H9 (cell line): ENCODE measurements at regions not wholly inside any gene's neighbourhood (a gene's known extent, or its start where the extent isn't known, plus 50 kb on each side); places are given as distances from the start of the nearest gene placed in this dataset.

ENCODE experiments used
- DNase-seq: peaks from one replicate; pipeline ENCODE4 v3.0.0-alpha.2; 2017
- H2AFZ ChIP-seq: one replicate; pipeline ENCODE4 v1.6.1; 2013; ENCODE audit warnings: mild to moderate bottlenecking, low read length, control low read depth, moderate library complexity
- H2AK5ac ChIP-seq: 2 replicates; pipeline ENCODE4 v1.6.1; 2013; ENCODE audit warnings: low read length, control low read depth, mixed read lengths; ENCODE audit not compliant: insufficient read length
- H2BK120ac ChIP-seq: one replicate; pipeline ENCODE4 v1.6.1; 2013; ENCODE audit warnings: low read depth, mild to moderate bottlenecking, low read length, control low read depth, inconsistent platforms; ENCODE audit not compliant: poor library complexity, severe bottlenecking
- H2BK12ac ChIP-seq: 2 replicates; pipeline ENCODE4 v1.6.1; 2013; ENCODE audit warnings: low read length, control low read depth, mixed read lengths, low read depth; ENCODE audit not compliant: insufficient read length
- H2BK15ac ChIP-seq: 2 replicates; pipeline ENCODE4 v1.6.1; 2013; ENCODE audit warnings: low read depth, low read length, control low read depth
- H2BK20ac ChIP-seq: one replicate; pipeline ENCODE4 v1.6.1; 2013; ENCODE audit warnings: low read depth, mild to moderate bottlenecking, low read length, control low read depth, inconsistent platforms; ENCODE audit not compliant: poor library complexity, severe bottlenecking
- H2BK5ac ChIP-seq: 2 replicates; pipeline ENCODE4 v1.6.1; 2013; ENCODE audit warnings: low read length, control low read depth, mixed read lengths; ENCODE audit not compliant: insufficient read length
- H3K14ac ChIP-seq: 2 replicates; pipeline ENCODE4 v1.6.1; 2013; ENCODE audit warnings: low read length, control low read depth; ENCODE audit not compliant: insufficient read depth
- H3K18ac ChIP-seq: 2 replicates; pipeline ENCODE4 v1.6.1; 2013; ENCODE audit warnings: low read depth, mild to moderate bottlenecking, mixed read lengths, low read length, control low read depth; ENCODE audit not compliant: insufficient read length
- H3K23ac ChIP-seq: 2 replicates; pipeline ENCODE4 v1.6.1; 2013; ENCODE audit warnings: low read length, control low read depth, mixed read lengths, low read depth; ENCODE audit not compliant: insufficient read length
- H3K23me2 ChIP-seq: 2 replicates; pipeline ENCODE4 v1.6.1; 2013; ENCODE audit warnings: low read depth, mild to moderate bottlenecking, mixed read lengths, low read length, control low read depth; ENCODE audit not compliant: insufficient read length, poor library complexity, severe bottlenecking
- H3K27ac ChIP-seq: 2 replicates; pipeline ENCODE4 v1.5.1; 2013; ENCODE audit warnings: low read length, control low read depth, mixed read lengths, low read depth; ENCODE audit not compliant: insufficient read length
- H3K27me3 ChIP-seq: 2 replicates; pipeline ENCODE4 v1.6.1; 2013; ENCODE audit warnings: low read length, control low read depth, inconsistent platforms; ENCODE audit not compliant: insufficient read depth
- H3K4ac ChIP-seq: 2 replicates; pipeline ENCODE4 v1.6.1; 2013; ENCODE audit warnings: low read depth, mild to moderate bottlenecking, control low read depth, inconsistent platforms, low read length, moderate library complexity
- H3K4me1 ChIP-seq: 2 replicates; pipeline ENCODE4 v1.6.1; 2013; ENCODE audit warnings: low read length, control low read depth, inconsistent platforms; ENCODE audit not compliant: insufficient read depth
- H3K4me2 ChIP-seq: 2 replicates; pipeline ENCODE4 v1.6.1; 2013; ENCODE audit warnings: low read length, control low read depth, mixed read lengths; ENCODE audit not compliant: insufficient read length, insufficient read depth
- H3K56ac ChIP-seq: 2 replicates; pipeline ENCODE4 v1.6.1; 2013; ENCODE audit warnings: low read depth, mild to moderate bottlenecking, mixed read lengths, low read length, control low read depth; ENCODE audit not compliant: insufficient read length
- H3K79me1 ChIP-seq: 2 replicates; pipeline ENCODE4 v1.6.1; 2013; ENCODE audit warnings: low read depth, mild to moderate bottlenecking, moderate library complexity, low read length, control low read depth, inconsistent platforms; ENCODE audit not compliant: insufficient read depth, poor library complexity, severe bottlenecking
- H3K79me2 ChIP-seq: 2 replicates; pipeline ENCODE4 v1.6.1; 2013; ENCODE audit warnings: low read length, control low read depth, inconsistent platforms; ENCODE audit not compliant: insufficient read depth
- H3K9ac ChIP-seq: 2 replicates; pipeline ENCODE4 v1.6.1; 2013; ENCODE audit warnings: low read length, control low read depth, mixed read lengths; ENCODE audit not compliant: insufficient read length; ENCODE audit errors: extremely low read depth
- H3K9me3 ChIP-seq: one replicate; pipeline ENCODE4 v1.6.1; 2013; ENCODE audit warnings: low read depth, low read length, inconsistent platforms; ENCODE audit not compliant: control insufficient read depth
- H3T11ph ChIP-seq: one replicate; pipeline ENCODE4 v1.6.1; 2013; ENCODE audit warnings: mild to moderate bottlenecking, low read length, control low read depth, inconsistent platforms
- H4K20me1 ChIP-seq: one replicate; pipeline ENCODE4 v1.6.1; 2013; ENCODE audit not compliant: control insufficient read depth, insufficient read length, insufficient read depth
- H4K5ac ChIP-seq: 2 replicates; pipeline ENCODE4 v1.6.1; 2013; ENCODE audit warnings: low read depth, mild to moderate bottlenecking, mixed read lengths, low read length, control low read depth; ENCODE audit not compliant: insufficient read length
- H4K8ac ChIP-seq: replicated peaks from 2 replicates; pipeline ENCODE4 v1.6.1; 2013; ENCODE audit warnings: low read length, control low read depth, mixed read lengths, low read depth; ENCODE audit not compliant: insufficient read length
- H4K91ac ChIP-seq: 2 replicates; pipeline ENCODE4 v1.6.1; 2013; ENCODE audit warnings: low read depth, mild to moderate bottlenecking, moderate library complexity, mixed read lengths, low read length, control low read depth; ENCODE audit not compliant: insufficient read length
- H3K27ac Mint-ChIP-seq, 3 experiments: 2 replicates in 2 of 3; 3 replicates in 1 of 3; pipeline ENCODE4 v1.8.0; 2020 to 2021; ENCODE audit warnings: mixed read lengths in 3 of 3, mild to moderate bottlenecking in 1 of 3, moderate library complexity in 1 of 3
- H3K27me3 Mint-ChIP-seq: 2 replicates; pipeline ENCODE4 v1.8.0; 2021; ENCODE audit warnings: low read depth, mild to moderate bottlenecking, moderate library complexity, mixed read lengths
- H3K36me3 Mint-ChIP-seq, 3 experiments: 2 replicates in 2 of 3; 3 replicates in 1 of 3; pipeline ENCODE4 v1.8.0; 2020 to 2021; ENCODE audit warnings: low read depth in 3 of 3, mixed read lengths in 3 of 3; ENCODE audit not compliant: insufficient read depth in 1 of 3
- H3K4me1 Mint-ChIP-seq, 2 experiments: 2 replicates each; pipeline ENCODE4 v1.8.0; 2020; ENCODE audit warnings: mixed read lengths in 2 of 2
- H3K4me3 Mint-ChIP-seq, 2 experiments: 2 replicates in 1 of 2; 3 replicates in 1 of 2; pipeline ENCODE4 v1.8.0; 2020 to 2021; ENCODE audit warnings: mild to moderate bottlenecking in 2 of 2, mixed read lengths in 2 of 2, moderate library complexity in 1 of 2
- H3K9me3 Mint-ChIP-seq, 2 experiments: 2 replicates in 1 of 2; 3 replicates in 1 of 2; pipeline ENCODE4 v1.8.0; 2020; ENCODE audit warnings: mild to moderate bottlenecking in 2 of 2, mixed read lengths in 2 of 2, moderate library complexity in 1 of 2
- WGBS: extraction: QIAGEN DNeasy Blood & Tissue Kit; methylation state at CpG from one replicate; pipeline ENCODE4 v1.1.7; 2013; ENCODE audit warnings: missing lambda C conversion rate, low lambda C conversion rate, mixed read lengths; ENCODE audit not compliant: insufficient read length; ENCODE audit errors: extremely low coverage; 5-methylcytosine and 5-hydroxymethylcytosine counted together
- TF ChIP-seq, protein P1 (sequence below): fragments of 200-600 bp; sonication (generic); conservative IDR thresholded peaks from 3 replicates; pipeline ENCODE4 v1.8.0; 2021; ENCODE audit warnings: antibody characterized with exemption, mild to moderate bottlenecking

DNA sequence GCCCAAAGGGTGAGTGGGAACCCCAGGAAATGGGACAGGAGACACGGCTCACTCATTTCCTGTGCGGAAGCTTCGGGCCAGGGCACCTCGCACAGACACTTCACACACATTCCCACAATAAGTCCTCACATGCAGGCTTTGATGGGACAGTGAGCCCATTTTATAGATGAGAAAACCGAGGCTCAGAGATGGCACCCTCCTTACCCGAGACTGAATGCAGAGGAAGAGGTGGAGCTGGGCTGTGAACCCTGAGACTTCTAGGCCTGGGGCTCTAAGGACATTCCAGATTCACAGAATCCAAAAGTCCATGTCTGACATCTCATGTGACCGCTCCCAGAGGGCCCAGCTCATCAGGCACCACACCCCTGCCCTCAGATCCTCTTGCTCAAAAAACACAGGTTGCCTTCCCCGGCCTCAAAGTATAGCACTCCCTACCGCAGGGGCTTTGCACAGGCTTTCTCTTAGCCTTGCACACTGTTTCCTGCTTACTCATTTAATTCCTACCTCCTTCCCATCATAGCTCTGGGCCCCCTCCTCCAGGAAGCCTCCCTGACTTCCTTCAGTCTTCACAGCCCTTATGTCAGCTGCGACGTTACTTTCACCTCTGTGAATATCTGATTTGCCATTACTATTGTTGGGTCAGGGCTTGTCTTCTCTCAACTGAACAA, 57.1 kb upstream of the TCF20 start:
- no peak overlapping the region for H3T11ph ChIP-seq
- H2AFZ ChIP-seq, result no peak overlapping the region
- no peak overlapping the region for H2BK15ac ChIP-seq
- Mint-ChIP-seq H3K4me1 (peaks cover 22 to 25% of the 10 kb centered on the region in 2 experiments), H3K27ac (no peak overlapping the region), H3K27me3 (peaks cover 6% of the 10 kb centered on the region; the same call in 1 of the 2 replicates), H3K4me3 (no peak overlapping the region; a peak in 1 of 5 replicates), H3K9me3 (peaks cover 0 to 8% of the 10 kb centered on the region in 2 experiments; a peak in 2 of 5 replicates), H3K36me3 (peaks cover 0 to 15% (median 4%) of the 10 kb centered on the region in 3 experiments; a peak in 4 of 7 replicates)
- no peak for DNase-seq
- H4K91ac ChIP-seq, result no peak overlapping the region
- H3K27me3 ChIP-seq, result no peaks in the 10 kb centered on the region
- H2BK120ac ChIP-seq, result no peak overlapping the region
- H3K9me3 ChIP-seq, result no peaks in the 10 kb centered on the region
- no peak overlapping the region for H3K18ac ChIP-seq
- H4K5ac ChIP-seq, result no peak overlapping the region
- no peak overlapping the region for H3K27ac ChIP-seq
- H2BK12ac ChIP-seq, result no peak overlapping the region
- H2AK5ac ChIP-seq, result no peak overlapping the region
- H4K8ac ChIP-seq, result no peak overlapping the region
- no peak overlapping the region for H3K14ac ChIP-seq
- no peak overlapping the region for H2BK5ac ChIP-seq
- no peaks in the 10 kb centered on the region; the same call in 1 of the 2 replicates for H3K79me2 ChIP-seq
- TF ChIP-seq, protein P1, sequence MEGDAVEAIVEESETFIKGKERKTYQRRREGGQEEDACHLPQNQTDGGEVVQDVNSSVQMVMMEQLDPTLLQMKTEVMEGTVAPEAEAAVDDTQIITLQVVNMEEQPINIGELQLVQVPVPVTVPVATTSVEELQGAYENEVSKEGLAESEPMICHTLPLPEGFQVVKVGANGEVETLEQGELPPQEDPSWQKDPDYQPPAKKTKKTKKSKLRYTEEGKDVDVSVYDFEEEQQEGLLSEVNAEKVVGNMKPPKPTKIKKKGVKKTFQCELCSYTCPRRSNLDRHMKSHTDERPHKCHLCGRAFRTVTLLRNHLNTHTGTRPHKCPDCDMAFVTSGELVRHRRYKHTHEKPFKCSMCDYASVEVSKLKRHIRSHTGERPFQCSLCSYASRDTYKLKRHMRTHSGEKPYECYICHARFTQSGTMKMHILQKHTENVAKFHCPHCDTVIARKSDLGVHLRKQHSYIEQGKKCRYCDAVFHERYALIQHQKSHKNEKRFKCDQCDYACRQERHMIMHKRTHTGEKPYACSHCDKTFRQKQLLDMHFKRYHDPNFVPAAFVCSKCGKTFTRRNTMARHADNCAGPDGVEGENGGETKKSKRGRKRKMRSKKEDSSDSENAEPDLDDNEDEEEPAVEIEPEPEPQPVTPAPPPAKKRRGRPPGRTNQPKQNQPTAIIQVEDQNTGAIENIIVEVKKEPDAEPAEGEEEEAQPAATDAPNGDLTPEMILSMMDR, result no peak
- no peak overlapping the region for H3K4me2 ChIP-seq
- H3K23me2 ChIP-seq, result no peaks in the 10 kb centered on the region
- H3K4me1 ChIP-seq, result no peaks in the 10 kb centered on the region; the same call in 1 of the 2 replicates
- H3K4ac ChIP-seq, result no peak overlapping the region
- no peak overlapping the region for H3K23ac ChIP-seq
- whole genome bisulfite sequencing, result no CpG with 5 or more reads among the region's 11 CpGs
- no peaks in the 10 kb centered on the region for H4K20me1 ChIP-seq
- H3K79me1 ChIP-seq, result no peaks in the 10 kb centered on the region
- no peak overlapping the region for H3K9ac ChIP-seq
- H2BK20ac ChIP-seq, result no peak overlapping the region
- H3K56ac ChIP-seq, result no peak overlapping the region
